ENCODE measurements at regions not wholly inside any gene's neighbourhood (a gene's known extent, or its start where the extent isn't known, plus 50 kb on each side); places are given as distances from the start of the nearest gene placed in this dataset.

GRCh38 chr4:132015321-132015720, 1133.8 kb upstream of the PCDH10 start:
- Histone ChIP-seq H3K9me2 (ENCODE audit: insufficient read depth, low read length) (no peaks in the 10 kb centered on the region), H3K27me3 (ENCODE audit: insufficient read depth, low read depth, low read length) (no peaks in the 10 kb centered on the region), H4K20me1 (ENCODE audit: insufficient read depth) (no peaks in the 10 kb centered on the region), H3K79me2 (replicated peaks; ENCODE audit: insufficient read depth, low read length) (no peaks in the 10 kb centered on the region), H3K9me3 (ENCODE audit: low read length) (no peaks in the 10 kb centered on the region), H2AFZ (ENCODE audit: low read depth, low read length) (no peak overlapping the region), H3K36me3 (ENCODE audit: insufficient read depth, low read length) (no peaks in the 10 kb centered on the region), H3K27ac (ENCODE audit: low read length) (no peak overlapping the region), H3F3A (ENCODE audit: insufficient read depth, low read length, poor library complexity, severe bottlenecking) (no peaks in the 10 kb centered on the region), H3K4me3 (ENCODE audit: low read length) (no peak overlapping the region), H3K4me2 (ENCODE audit: low read length) (no peak overlapping the region), H3K9ac (ENCODE audit: low read length) (no peak overlapping the region)
- no peak for TF ChIP-seq MXI1 (conservative IDR thresholded peaks at IDR 0.05; ENCODE audit: poor library complexity, severe bottlenecking)
- no peak for TF ChIP-seq TAF1 (IDR thresholded peaks at IDR 0.05; ENCODE audit: low read depth)
- no peak for TF ChIP-seq EP300 (conservative IDR thresholded peaks at IDR 0.05; ENCODE audit: poor library complexity, severe bottlenecking)
- TF ChIP-seq POLR2AphosphoS5 (IDR thresholded peaks at IDR 0.05), result no peak
- no peak for TF ChIP-seq CTCF (IDR thresholded peaks at IDR 0.05; ENCODE audit: poor library complexity, severe bottlenecking)
- no peak for TF ChIP-seq EZH2 (IDR thresholded peaks at IDR 0.05; ENCODE audit: borderline replicate concordance, insufficient read depth, low read length, poor library complexity, severe bottlenecking)
- TF ChIP-seq RAD21 (conservative IDR thresholded peaks at IDR 0.05), result no peak

GRCh38 chr4:132016703-132017350, 1132.3 kb upstream of the PCDH10 start:
- no peaks in the 10 kb centered on the region for H3K9me2 ChIP-seq (ENCODE audit: insufficient read depth, low read length)
- H3K4me2 ChIP-seq (ENCODE audit: low read length), result no peak overlapping the region
- H3K27ac ChIP-seq (ENCODE audit: low read length), result no peak overlapping the region
- H3K27me3 ChIP-seq (ENCODE audit: insufficient read depth, low read depth, low read length), result no peaks in the 10 kb centered on the region
- H3F3A ChIP-seq (ENCODE audit: insufficient read depth, low read length, poor library complexity, severe bottlenecking), result no peaks in the 10 kb centered on the region
- H3K9me3 ChIP-seq (ENCODE audit: low read length), result no peaks in the 10 kb centered on the region
- H3K79me2 ChIP-seq (replicated peaks; ENCODE audit: insufficient read depth, low read length), result no peaks in the 10 kb centered on the region
- no peak overlapping the region for H3K9ac ChIP-seq (ENCODE audit: low read length)
- H3K36me3 ChIP-seq (ENCODE audit: insufficient read depth, low read length), result no peaks in the 10 kb centered on the region
- TF ChIP-seq SMC3 (conservative IDR thresholded peaks at IDR 0.05; ENCODE audit: poor library complexity) (no peak), CTCF (IDR thresholded peaks at IDR 0.05; ENCODE audit: poor library complexity, severe bottlenecking) (no peak), EZH2 (IDR thresholded peaks at IDR 0.05; ENCODE audit: borderline replicate concordance, insufficient read depth, low read length, poor library complexity, severe bottlenecking) (no peak), POLR2AphosphoS5 (IDR thresholded peaks at IDR 0.05) (no peak), TAF1 (IDR thresholded peaks at IDR 0.05; ENCODE audit: low read depth) (no peak), RAD21 (conservative IDR thresholded peaks at IDR 0.05) (no peak), REST (IDR thresholded peaks at IDR 0.05; ENCODE audit: borderline replicate concordance) (no peak), MXI1 (conservative IDR thresholded peaks at IDR 0.05; ENCODE audit: poor library complexity, severe bottlenecking) (no peak), EP300 (conservative IDR thresholded peaks at IDR 0.05; ENCODE audit: poor library complexity, severe bottlenecking) (no peak)
- no peak overlapping the region for H2AFZ ChIP-seq (ENCODE audit: low read depth, low read length)
- H3K4me3 ChIP-seq (ENCODE audit: low read length), result no peak overlapping the region
- H4K20me1 ChIP-seq (ENCODE audit: insufficient read depth), result no peaks in the 10 kb centered on the region
